Right cardiac atrium (tissue), 5 donors: ENCODE measurements at regions not wholly inside any gene's neighbourhood (a gene's known extent, or its start where the extent isn't known, plus 50 kb on each side); places are given as distances from the start of the nearest gene placed in this dataset.

Experiments
- ATAC-seq, 2 donors: fragments of 200-7000 bp; cut with Tn5 transposase; one replicate each; pipeline versions ENCODE4 v1.8.0 to v1.9.1; 2020; ENCODE audit warnings: moderate library complexity in 2 of 2, mild to moderate bottlenecking in 1 of 2
- DNase-seq, 3 donors: peaks; one replicate each; pipeline ENCODE4 v3.0.0-alpha.2; 2020
- H3K27ac ChIP-seq: one replicate; pipeline ENCODE4 v1.5.1; 2013; ENCODE audit warnings: mild to moderate bottlenecking, low read length, control low read depth, moderate library complexity
- H3K27me3 ChIP-seq: one replicate; pipeline ENCODE4 v1.6.1; 2013; ENCODE audit not compliant: control insufficient read depth, insufficient read depth
- H3K4me1 ChIP-seq: one replicate; pipeline ENCODE4 v1.6.1; 2013; ENCODE audit warnings: low read length; ENCODE audit not compliant: control insufficient read depth, insufficient read depth
- H3K4me3 ChIP-seq: one replicate; pipeline ENCODE4 v1.5.1; 2013; ENCODE audit warnings: low read length, control low read depth
- H3K9me3 ChIP-seq: one replicate; pipeline ENCODE4 v1.6.1; 2013; ENCODE audit warnings: low read length; ENCODE audit not compliant: control insufficient read depth
- WGBS: extraction: QIAGEN DNeasy Blood & Tissue Kit; methylation state at CpG from one replicate; pipeline ENCODE4 v1.1.7; 2013; 5-methylcytosine and 5-hydroxymethylcytosine counted together
- intact Hi-C, 4 donors: fragments of 100-400 bp; cut with DNase I; formaldehyde crosslinking; loops; one replicate each; pipeline versions ENCODE4 v1.11.0 to v1.14.0; 2022 to 2023
- donor health status: healthy with polysubstance abuse.
- donor health status: DM: no; HTN: yes; CAD: no.
- donor health status: DM: no; HTN: no; CAD: no.
- donor health status: DM: no; HTN: yes; CAD: no; lungs with severe emphysema.
- donor health status: DM: yes; HTN: yes; CAD: no.

GRCh38 chr13:40456397-40456953 lies 210.0 kb downstream of the FOXO1 start:
- no peak overlapping the region for H3K4me3 ChIP-seq
- no peak for DNase-seq
- no peak overlapping the region for H3K27ac ChIP-seq
- ATAC-seq = no peak
- no peaks in the 10 kb centered on the region for H3K27me3 ChIP-seq
- intact Hi-C loops = no loop called here
- WGBS = 57% methylated on average over 3 of the region's 3 CpGs
- H3K4me1 ChIP-seq = no peaks in the 10 kb centered on the region
- H3K9me3 ChIP-seq = no peaks in the 10 kb centered on the region

GRCh38 chr13:40456979-40457553 lies 209.4 kb downstream of the FOXO1 start:
- 76% methylated on average over 8 of the region's 8 CpGs for WGBS
- H3K9me3 ChIP-seq = no peaks in the 10 kb centered on the region
- no peaks in the 10 kb centered on the region for H3K4me1 ChIP-seq
- H3K4me3 ChIP-seq = no peak overlapping the region
- no peaks in the 10 kb centered on the region for H3K27me3 ChIP-seq
- intact Hi-C loops = no loop called here
- H3K27ac ChIP-seq = no peak overlapping the region
- DNase-seq (no peak), ATAC-seq (no peak)

- Histone ChIP-seq H3K27me3 (no peaks in the 10 kb centered on the region), H3K4me1 (no peaks in the 10 kb centered on the region), H3K4me3 (no peak overlapping the region), H3K27ac (no peak overlapping the region), H3K9me3 (no peaks in the 10 kb centered on the region)
- intact Hi-C loops = no loop called here
- DNase-seq = no peak
- no peak for ATAC-seq
- WGBS = 75% methylated on average over 12 of the region's 12 CpGs
These were observed 208.3 kb downstream of the FOXO1 start for GRCh38 chr13:40457929-40458719.

GRCh38 chr13:40458720-40458990 lies 207.8 kb downstream of the FOXO1 start:
- Histone ChIP-seq H3K27ac (no peak overlapping the region), H3K9me3 (no peaks in the 10 kb centered on the region), H3K4me1 (no peaks in the 10 kb centered on the region), H3K27me3 (no peaks in the 10 kb centered on the region), H3K4me3 (no peak overlapping the region)
- intact Hi-C loops = no loop called here
- ATAC-seq (no peak), DNase-seq (no peak)
- 85% methylated on average over 7 of the region's 7 CpGs for WGBS

GRCh38 chr13:40460116-40460515 lies 206.3 kb downstream of the FOXO1 start:
- H3K27me3 ChIP-seq = no peaks in the 10 kb centered on the region
- ATAC-seq (no peak), DNase-seq (no peak)
- intact Hi-C loops = no loop called here
- WGBS = 93% methylated on average over 3 of the region's 3 CpGs
- H3K27ac ChIP-seq = no peak overlapping the region
- no peaks in the 10 kb centered on the region for H3K4me1 ChIP-seq
- H3K4me3 ChIP-seq = no peak overlapping the region
- no peaks in the 10 kb centered on the region for H3K9me3 ChIP-seq

GRCh38 chr13:40464337-40465014 lies 202.0 kb downstream of the FOXO1 start:
- Histone ChIP-seq H3K27ac (no peak overlapping the region), H3K4me3 (no peak overlapping the region), H3K4me1 (no peaks in the 10 kb centered on the region), H3K9me3 (no peaks in the 10 kb centered on the region), H3K27me3 (no peaks in the 10 kb centered on the region)
- ATAC-seq (no peak), DNase-seq (no peak)
- WGBS = 88% methylated on average over 12 of the region's 12 CpGs
- intact Hi-C loops = no loop called here

GRCh38 chr13:40465015-40465390 lies 201.4 kb downstream of the FOXO1 start:
- Histone ChIP-seq H3K4me3 (no peak overlapping the region), H3K4me1 (peaks cover 2% of the 10 kb centered on the region), H3K9me3 (no peaks in the 10 kb centered on the region), H3K27me3 (no peaks in the 10 kb centered on the region), H3K27ac (no peak overlapping the region)
- intact Hi-C loops = no loop called here
- no peak for ATAC-seq
- WGBS = over 99% methylated on average over 3 of the region's 3 CpGs
- no peak for DNase-seq

GRCh38 chr13:40466272-40466671 lies 200.2 kb downstream of the FOXO1 start:
- Histone ChIP-seq H3K9me3 (no peaks in the 10 kb centered on the region), H3K27me3 (no peaks in the 10 kb centered on the region), H3K4me3 (no peak overlapping the region), H3K4me1 (peaks cover 6% of the 10 kb centered on the region), H3K27ac (no peak overlapping the region)
- WGBS = 96% methylated on average over 6 of the region's 6 CpGs
- ATAC-seq (no peak), DNase-seq (no peak)
- intact Hi-C loops = no loop called here

- intact Hi-C loops = no loop called here
- no peaks in the 10 kb centered on the region for H3K9me3 ChIP-seq
- ATAC-seq = no peak
- DNase-seq = no peak
- no peak overlapping the region for H3K27ac ChIP-seq
- H3K27me3 ChIP-seq = no peaks in the 10 kb centered on the region
- H3K4me1 ChIP-seq = peaks cover 7% of the 10 kb centered on the region
- no peak overlapping the region for H3K4me3 ChIP-seq
- 97% methylated on average over 2 of the region's 2 CpGs for WGBS
These were observed 198.1 kb downstream of the FOXO1 start for GRCh38 chr13:40468227-40468838.

GRCh38 chr13:40469581-40470310 lies 196.7 kb downstream of the FOXO1 start:
- DNase-seq (no peak), ATAC-seq (peak; percentile 53 to 65)
- intact Hi-C loops = loop anchor here in 1 of 4 donors (10.0 kb wide), 2 partner anchors 65 to 195 kb away; partner anchors contain the start of gene FOXO1
- Histone ChIP-seq H3K4me3 (no peak overlapping the region), H3K9me3 (no peaks in the 10 kb centered on the region), H3K27me3 (no peaks in the 10 kb centered on the region), H3K27ac (peak overlapping the region; percentile 94), H3K4me1 (peaks cover 7% of the 10 kb centered on the region)
- 72% methylated on average over 12 of the region's 12 CpGs for WGBS
